ENCODE measurements at regions not wholly inside any gene's neighbourhood (a gene's known extent, or its start where the extent isn't known, plus 50 kb on each side); places are given as distances from the start of the nearest gene placed in this dataset.
"Not testable (repeated sequence)": the region's sequence is repeated elsewhere in the genome, so short reads cannot be mapped to it uniquely, and the experiment has no call there.

DNA sequence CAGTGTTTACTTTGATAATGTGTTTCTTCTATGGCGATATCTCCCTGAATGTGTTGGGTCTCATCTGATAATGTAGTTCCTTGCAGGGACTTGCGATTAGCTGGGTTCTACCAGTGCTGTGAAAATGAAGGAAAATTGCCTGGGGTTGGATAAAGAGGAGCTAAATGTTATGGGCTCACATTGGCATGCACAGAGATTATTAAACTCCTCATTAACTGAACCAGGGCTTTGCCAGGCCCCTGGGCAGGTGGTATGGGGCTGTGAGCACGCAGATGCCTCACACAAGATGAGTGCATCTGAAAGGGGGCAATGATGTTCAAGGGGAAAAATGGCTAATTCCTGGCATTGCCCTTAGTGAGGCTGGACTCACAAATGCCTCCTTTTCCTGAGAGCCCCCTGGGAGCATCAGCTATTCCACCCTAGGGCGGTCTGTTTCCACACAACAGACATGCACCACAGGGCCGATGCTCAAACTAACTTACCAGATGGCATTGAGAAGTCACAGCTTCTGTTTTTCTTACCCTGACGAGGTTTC is 321.1 kb downstream of the SEC16B start:
- DNase-seq (ENCODE audit: low read depth in 3 of 3, low spot score in 2 of 3), result no peak

DNA sequence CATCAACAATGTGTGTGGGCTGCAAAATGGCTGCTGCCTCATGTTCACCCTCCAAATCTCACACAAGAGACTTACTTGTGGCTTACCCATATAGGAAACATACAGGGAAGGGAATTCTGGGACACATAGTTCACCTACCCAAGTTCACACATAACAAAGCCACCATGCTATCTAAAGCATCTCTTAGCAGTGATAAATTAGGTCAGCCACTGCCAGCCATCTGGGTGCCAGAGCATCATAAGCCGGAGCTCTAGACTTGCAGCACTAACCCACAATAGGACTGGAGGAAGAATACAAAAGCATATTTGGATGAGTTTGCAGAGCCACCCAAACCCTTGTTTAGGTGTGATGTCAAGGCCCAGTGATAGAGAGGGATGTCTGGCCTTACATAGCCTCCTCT is 321.7 kb downstream of the SEC16B start:
- DNase-seq (ENCODE audit: low read depth in 3 of 3, low spot score in 2 of 3), result no peak

DNA sequence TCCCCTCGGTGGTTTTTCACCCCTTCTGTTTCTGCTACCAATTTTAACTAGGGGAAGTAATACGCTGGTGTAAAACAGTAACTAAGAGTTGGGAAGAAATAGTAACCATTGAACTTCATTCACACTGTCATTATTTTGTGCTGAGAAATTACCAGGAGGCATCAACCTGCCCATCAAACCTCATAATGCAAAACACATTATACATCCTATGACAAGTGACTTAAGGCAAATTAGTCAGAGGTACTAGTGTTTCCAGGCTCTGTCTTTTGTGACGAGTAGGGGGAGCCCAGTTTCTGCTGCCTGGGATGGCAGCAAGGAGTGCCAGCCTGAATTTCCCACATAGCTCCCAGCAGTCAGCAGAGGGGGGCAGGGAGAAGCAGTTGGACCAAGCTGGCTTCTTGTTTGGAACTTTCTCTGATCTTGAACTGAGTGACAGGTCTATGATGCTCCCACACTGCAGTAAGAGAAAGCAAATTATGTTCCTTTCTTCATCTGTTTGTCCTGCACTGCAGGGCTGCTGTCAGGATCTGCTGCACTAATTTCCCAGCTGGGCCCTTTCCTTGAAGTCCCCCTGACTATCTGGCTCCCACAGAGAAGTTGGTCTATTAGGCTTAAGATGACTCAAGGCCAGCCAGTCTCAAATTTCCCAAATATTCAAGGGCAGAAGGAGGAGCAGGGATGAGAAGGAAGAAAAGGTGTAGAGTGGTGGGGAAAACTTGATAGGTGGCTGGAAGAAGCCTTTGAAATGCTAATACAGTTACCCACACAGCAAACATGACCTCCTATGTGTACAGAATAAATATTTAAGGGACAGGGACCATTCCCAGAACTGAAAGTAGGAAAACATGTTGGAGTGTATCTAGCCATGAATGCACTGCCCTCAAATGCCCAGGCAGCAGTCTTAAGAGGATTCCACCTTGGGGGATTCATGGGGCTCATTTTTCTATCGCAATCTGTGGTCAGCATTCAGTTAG is 322.8 kb downstream of the SEC16B start:
- DNase-seq (ENCODE audit: low read depth in 3 of 3, low spot score in 2 of 3), result no peak

DNA sequence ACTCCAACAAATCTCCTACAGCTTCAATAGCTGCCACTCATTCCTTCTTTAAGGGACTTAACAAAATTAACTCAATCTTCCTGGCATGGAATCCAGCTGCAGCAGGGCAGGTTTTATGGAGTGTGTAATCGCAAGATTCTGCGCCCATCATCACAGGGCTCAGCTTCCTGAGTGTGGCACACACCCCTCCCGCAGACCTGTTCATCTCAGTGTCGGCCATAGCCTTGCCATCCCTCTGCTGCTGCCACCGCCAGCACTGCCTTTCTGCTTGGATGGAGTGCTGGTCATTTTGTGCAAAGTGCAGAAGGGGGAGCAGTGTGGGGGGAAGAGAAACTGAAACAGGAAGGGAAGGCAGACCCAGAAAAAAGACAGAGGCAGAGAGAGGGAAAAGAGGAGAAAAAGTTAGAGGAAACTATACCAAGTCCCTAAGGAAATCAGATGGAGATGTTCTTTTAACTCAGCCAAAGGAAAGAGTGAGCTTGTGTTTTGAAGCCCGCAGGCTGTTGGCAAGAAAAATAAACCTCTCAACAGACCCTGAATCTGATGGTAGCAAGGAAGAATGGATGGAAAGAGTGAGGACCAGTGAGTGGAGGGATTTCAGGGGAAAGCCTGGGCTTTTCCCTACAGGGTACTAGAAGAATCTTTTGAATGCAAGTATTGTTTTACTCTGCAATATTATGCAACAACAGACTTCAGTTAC is 324.2 kb downstream of the SEC16B start:
- DNase-seq (ENCODE audit: low read depth in 3 of 3, low spot score in 2 of 3), result peak in 2 of 3 donors; percentile 31

DNA sequence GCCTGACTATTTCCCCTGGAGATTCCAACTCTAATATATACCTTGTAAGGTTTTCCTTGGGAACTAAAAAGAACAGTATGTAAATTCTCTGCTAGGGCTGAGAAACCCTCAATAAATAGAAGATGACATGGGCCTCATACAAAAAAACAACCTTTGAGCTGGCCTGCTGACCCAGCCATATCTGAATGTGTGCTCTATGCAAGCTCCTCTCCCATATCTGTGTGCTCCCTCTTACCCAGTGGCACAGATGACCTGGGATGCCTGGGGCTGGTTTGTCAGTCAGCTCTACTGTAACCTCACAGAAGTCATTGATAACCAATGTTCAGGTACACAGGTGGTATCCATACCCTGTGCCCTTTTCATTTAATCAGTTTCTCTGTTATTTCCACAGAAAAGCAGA is 329.2 kb downstream of the SEC16B start:
- no peak for DNase-seq (ENCODE audit: low read depth in 3 of 3, low spot score in 2 of 3)

DNA sequence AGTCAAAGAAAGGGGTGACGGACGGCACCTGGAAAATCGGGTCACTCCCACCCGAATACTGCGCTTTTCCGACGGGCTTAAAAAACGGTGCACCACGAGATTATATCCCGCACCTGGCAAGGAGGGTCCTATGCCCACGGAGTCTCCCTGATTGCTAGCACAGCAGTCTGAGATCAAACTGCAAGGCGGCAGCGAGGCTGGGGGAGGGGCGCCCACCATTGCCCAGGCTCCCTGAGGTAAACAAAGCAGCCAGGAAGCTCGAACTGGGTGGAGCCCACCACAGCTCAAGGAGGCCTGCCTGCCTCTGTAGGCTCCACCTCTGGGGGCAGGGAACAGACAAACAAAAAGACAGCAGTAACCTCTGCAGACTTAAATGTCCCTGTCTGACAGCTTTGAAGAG is 335.7 kb downstream of the SEC16B start:
- DNase-seq (ENCODE audit: low read depth in 3 of 3, low spot score in 2 of 3), result not testable (repeated sequence)

DNA sequence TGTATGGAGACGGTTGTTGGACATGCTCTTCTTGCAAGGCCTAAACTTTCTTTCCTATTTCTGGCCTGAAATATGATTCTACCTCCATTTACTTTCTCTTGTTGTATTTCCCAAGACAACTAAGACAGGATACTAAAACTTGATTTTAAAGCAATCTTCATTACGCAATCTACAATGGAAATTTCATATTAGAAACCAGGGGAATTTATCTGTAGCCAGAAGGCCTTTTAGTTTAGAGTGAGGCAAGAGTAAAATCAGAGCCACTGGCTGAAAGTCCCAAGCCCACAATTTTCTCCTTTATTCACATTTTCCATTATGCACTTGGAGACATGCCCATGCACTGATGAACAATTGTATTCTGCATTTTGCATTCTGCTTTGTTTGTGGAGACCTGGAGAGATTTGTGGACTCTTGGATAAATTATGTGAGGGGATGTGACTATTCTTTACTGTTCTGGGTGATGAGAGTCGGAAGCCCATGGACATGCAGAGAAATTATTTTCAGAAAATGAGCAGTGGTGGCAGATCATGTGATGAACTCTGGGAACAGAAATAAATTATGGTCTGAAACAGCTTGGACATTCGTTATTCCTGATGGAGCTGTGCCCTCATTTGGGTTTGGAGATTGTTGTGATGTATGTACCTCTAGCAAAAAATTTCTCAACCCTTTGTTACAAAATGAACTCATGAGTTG is 336.8 kb downstream of the SEC16B start:
- DNase-seq (ENCODE audit: low read depth in 3 of 3, low spot score in 2 of 3), result no peak

DNA sequence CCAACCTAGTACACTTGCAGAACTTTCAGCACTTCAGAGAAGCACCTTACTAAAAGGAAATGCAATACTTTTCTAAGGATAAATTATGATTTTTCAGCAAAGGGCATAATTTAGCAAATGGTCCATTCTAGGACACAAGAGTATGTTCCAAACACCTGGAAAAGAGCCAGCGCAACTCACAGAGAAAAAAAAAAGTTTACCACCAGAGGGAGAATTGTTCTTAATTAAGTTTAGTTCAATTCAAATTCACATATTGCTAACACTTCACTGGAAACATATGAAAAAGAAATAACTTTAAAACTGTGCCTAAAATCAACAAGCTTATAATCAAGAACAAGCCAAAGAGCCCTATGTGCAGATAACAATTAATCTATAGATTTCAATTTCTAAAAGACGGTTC is 338.1 kb downstream of the SEC16B start:
- no peak for DNase-seq (ENCODE audit: low read depth in 3 of 3, low spot score in 2 of 3)

DNA sequence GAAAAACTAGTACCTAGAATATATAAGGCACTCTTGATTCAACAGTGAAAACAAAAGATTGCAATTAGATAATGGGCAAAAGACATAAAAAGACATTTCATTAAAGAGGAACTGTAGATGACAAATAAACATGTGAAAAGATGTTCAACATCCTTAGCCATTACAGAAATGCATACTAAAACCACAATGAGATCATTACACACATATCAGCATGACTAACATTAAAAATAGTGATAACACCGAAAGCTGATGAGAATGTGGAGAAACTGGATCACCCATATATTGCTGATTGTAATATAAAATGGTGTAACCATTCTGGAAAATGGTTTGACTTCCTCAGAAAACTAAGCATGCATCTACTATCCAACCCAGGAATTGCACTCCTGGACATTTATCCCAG is 340.3 kb downstream of the SEC16B start:
- DNase-seq (ENCODE audit: low read depth in 3 of 3, low spot score in 2 of 3), result no peak

DNA sequence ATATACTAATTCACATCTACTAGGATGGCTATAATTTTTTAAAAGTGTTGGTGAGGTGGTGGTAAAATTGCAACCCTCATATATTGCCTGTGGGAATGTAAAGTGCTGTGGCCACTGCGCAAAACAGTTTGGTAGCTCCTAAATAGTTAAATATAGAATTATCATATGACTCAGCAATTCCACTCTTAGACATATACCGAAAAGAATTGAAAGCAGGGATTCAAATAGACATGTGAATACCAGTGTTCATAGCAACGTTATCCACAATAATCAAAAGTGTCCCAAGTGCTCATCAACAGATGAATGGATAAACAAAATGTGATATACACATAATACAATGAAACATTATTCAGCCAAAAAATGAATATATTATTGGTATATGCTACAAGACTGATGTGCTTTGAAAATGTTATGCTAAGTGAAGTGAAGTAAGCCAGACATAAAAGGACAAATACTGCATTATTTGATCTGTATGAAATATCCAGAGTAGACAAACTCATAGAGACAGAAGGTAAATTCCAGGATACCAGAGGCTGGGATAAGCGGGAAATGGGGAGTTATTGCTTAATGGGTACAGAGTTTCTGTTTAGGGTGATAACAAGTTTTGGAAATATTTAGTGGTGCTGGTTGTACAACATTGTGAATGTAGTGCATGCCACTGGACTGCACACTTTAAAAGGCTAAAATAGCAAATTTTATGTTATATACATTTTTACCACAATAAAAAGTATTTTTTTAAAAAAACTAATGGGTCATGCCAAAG is 342.5 kb downstream of the SEC16B start:
- DNase-seq (ENCODE audit: low read depth in 3 of 3, low spot score in 2 of 3), result no peak

DNA sequence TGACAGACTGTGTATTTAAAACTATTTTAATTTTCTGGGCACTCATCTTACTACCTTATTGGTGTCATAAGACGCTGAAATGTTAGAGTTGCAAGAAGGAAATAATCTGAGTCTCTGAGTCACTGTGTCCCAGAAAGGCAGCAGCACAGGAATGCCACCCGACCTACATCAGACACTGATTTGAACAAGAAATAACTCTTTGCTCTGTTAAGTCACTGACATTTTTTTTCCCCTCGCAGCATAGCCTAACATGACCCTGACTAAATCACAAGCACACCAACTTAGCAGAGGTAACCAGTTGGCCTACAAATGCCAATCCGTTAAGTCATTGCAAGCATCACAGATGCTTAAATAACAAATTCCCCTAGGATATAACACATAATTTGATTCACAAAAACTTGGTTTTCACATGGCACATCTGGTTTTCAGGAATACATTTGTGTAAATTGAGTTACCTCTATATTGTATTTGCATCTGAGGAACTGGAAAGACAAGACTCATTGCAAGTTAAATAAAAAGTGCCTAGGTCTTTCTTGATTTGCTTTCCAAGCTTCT is 349.1 kb downstream of the SEC16B start:
- no peak for DNase-seq (ENCODE audit: low read depth in 3 of 3, low spot score in 2 of 3)

DNA sequence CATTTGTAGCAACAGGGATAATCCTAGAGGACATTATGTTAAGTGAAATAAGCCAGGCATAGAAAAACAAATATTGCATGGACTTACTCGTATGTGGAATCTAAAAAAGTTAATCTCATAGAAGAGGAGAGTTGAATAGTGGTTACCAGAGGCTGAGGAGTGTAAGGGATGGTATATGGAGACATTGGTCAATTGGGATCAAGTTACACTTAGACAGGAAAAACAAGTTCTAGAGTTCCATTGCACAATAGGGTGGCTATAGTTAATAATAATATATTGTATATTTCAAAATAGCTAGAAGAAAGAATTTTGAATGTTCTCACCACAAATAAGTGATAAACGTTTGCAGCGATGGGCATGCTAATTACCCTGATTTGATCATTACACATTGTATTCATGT is 354.6 kb downstream of the SEC16B start:
- no peak for DNase-seq (ENCODE audit: low read depth in 3 of 3, low spot score in 2 of 3)

DNA sequence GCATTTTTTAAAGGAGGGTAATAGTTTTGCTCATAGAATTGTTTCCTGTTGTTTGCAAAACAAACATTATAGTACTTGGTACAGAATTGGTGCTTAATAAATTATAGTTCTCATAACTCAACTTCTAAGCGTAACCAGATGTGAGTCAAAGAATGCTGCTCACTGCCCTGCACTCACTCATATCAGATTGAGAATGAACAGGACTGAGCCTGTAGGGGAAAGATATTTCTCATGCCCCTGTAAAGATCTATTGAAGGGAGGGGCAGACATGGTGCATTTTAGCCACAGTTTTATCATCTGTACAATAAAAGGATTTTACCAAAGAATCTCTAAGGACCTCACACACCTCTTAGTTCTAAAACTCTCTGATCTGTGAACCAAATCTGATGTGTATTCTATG is 358.5 kb downstream of the SEC16B start:
- no peak for DNase-seq (ENCODE audit: low read depth in 3 of 3, low spot score in 2 of 3)

DNA sequence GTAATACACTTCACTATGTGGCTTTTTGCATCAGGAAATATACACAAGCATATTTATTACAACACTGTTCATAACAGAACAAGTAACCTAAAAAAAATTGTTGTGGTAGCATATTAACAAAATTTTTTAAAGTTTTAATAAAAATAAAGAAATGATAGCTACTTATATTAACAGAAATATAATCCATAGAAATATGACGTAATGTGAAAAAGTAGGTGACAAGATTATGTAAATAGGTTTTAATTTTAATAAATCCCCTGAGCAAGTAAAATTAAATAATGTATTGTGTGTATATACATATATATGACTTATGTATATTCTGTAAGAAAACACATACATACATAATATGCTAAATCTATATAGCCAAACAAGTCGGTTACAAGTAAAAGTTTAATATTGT is 359.9 kb downstream of the SEC16B start:
- DNase-seq (ENCODE audit: low read depth in 3 of 3, low spot score in 2 of 3), result no peak

DNA sequence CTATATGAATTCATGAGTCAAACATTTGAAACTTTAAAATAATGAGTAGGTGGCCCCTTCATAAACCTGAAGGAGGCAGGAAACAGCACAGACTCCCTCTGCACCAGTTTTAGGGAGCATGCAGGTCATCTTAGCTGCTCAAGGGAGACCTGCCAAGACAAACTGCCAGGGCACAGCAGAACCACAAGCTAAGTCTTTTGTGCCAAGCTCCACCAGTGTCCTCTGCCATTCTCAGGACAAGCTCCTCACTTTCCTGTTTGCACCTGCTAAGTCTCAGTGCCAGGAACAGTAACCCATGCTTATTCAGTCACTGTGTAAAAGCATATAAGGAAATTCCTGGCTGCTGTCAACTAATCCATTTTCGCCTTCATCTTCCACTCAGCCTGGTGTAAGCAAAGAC is 368.9 kb downstream of the SEC16B start:
- DNase-seq (ENCODE audit: low read depth in 3 of 3, low spot score in 2 of 3), result no peak

DNA sequence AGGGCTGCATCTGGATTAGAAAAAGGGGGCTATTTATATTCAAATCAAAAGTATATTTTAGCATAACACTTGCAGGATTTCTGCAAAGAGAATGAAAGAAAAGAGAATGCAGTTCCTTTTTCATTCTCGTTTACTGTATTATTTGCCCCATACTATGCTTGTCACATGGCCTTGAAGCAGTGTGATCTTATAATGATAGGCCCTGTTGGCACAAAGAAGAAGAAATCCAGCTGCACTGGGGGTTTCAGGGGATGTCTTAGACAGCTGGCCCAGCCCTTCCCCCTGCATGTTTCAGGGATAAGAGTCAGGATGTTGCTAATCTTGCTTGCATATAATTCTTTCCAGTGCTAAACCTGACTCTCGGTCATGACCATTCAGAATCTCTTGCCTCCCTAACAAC is 369.5 kb downstream of the SEC16B start:
- DNase-seq (ENCODE audit: low read depth in 3 of 3, low spot score in 2 of 3), result no peak

DNA sequence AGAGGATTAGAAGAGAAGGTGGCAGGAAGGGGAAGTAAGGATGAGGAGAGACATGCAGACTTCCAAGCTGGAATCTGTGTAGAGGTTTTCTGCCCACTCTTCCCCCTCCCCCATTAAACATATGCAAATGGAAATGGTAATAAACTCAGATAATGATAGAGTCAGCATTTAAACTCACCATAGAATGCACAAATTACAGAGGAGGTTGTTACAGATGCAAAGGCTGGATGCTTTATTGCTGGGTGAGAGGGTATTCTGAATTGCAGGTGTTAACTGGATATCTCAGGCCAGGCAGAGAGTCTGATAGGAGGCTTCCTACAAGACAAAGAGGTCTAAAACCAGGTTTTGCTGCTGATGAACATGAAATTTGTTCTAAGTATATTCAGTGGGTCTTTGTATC is 372.5 kb downstream of the SEC16B start:
- no peak for DNase-seq (ENCODE audit: low read depth in 3 of 3, low spot score in 2 of 3)

DNA sequence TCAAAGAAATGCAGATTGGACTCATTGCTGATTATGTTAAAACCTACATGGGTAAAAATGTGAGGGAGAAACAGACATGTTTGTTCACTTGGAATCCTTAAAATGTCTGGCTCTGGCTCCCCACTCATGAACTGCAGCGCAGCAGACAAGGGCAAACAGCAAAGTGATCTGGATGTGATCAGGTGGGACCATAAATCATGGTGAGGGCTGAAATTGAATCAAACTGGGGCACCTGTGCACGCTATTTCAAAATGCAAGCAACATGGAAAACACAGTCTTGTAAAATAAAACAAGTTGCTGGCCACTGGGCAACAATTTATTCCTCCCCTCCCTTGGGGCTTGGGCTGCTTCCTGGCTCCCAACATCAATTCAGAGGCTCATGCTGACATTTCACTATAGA is 373.4 kb downstream of the SEC16B start:
- no peak for DNase-seq (ENCODE audit: low read depth in 3 of 3, low spot score in 2 of 3)

DNA sequence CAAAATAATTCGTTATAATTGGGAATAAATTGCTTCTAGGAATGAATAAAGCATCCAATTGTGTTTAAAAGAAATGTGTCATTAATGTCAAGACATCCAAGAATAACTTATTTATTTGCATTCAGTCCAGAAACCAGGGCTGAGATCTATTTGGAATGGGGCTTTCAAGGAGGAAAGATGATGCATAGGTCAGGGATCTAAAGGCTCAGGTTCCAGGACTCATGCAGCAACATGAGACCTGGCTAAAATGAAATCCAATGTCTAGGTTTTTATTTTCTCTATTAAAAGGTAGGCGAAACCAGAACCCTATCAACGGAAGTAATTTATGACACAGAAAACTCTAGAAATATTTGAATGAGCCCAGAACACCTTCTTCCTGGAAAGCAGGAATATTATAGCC is 376.8 kb downstream of the SEC16B start:
- DNase-seq (ENCODE audit: low read depth in 3 of 3, low spot score in 2 of 3), result no peak

DNA sequence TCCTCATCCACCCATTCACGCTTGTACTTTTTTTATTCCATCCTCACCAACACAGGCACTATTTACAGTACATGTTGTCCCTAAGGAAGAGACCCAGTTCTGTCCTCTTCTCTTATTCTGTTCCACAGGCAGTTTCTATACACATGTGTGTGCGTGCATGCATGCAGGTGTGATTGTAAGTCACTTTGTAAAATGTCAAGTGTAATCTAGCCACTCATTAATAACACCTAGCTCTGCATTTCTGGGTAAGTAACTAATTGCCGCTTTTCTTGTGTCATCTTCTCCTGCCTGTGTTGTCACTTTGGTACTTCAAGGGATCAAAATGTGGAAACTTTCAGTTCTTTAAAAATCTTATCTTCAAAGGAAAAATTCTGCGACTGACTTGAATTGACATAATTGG is 377.2 kb downstream of the SEC16B start:
- no peak for DNase-seq (ENCODE audit: low read depth in 3 of 3, low spot score in 2 of 3)
